SH-SY5Y (cell line): ENCODE measurements at regions not wholly inside any gene's neighbourhood (a gene's known extent, or its start where the extent isn't known, plus 50 kb on each side); places are given as distances from the start of the nearest gene placed in this dataset.

Experiments
- GATA2 ChIP-seq: IDR thresholded peaks from 2 replicates; pipeline ENCODE4 v1.6.1; 2011; ENCODE audit warnings: mild to moderate bottlenecking, low read depth, low read length
- GATA3 ChIP-seq: IDR thresholded peaks from 2 replicates; pipeline ENCODE4 v1.6.1; 2011; ENCODE audit warnings: low read depth, mild to moderate bottlenecking, low read length, moderate library complexity

DNA sequence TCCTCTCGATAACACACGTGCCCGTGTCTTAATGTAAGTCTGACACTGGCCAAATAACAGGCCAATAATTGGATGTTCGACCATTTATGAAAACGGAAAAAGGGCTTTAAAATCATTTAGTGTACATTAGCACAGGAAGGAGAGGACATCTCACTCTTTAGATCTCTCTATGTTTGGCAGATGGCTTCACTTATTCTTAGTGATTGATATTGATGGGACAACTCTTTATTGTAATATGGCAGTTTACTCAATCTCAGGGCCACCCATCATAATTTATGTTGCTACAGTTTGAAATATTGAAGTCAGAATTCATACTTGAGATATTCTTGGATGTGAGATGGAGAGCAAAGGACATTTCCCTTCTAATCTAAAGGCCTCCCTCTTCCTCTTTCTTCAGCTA lies 430.7 kb upstream of the ARGLU1 start:
- TF ChIP-seq GATA2: peak; percentile 12; the same call in 1 of the 2 replicates
- no peak for TF ChIP-seq GATA3
